ENCODE measurements at regions not wholly inside any gene's neighbourhood (a gene's known extent, or its start where the extent isn't known, plus 50 kb on each side); places are given as distances from the start of the nearest gene placed in this dataset.

DNA sequence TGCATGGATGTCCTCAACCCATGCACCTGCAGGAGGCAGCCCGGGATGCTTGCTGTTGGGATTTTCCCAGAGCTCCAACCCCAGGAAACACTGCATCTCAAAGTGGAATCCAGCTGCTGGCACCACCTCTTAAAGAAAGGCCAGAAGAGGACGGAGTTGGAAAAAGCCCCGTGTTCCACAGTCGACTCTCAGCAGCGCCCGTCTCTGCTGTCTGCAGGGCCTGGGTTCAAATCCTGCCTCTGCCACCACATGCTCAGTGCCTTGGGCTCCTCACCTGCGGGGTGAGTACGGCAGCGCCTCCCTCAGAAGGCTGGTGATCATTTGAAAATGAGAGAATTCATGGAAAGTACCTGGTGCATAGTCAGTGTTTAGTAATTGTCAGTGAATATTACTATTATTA is 65.6 kb upstream of the ZNF716 start:
- no peak for TF ChIP-seq CHD2 (IDR thresholded peaks at IDR 0.05; ENCODE audit: low read length)
- TF ChIP-seq YY1 (IDR thresholded peaks at IDR 0.05; ENCODE audit: low read depth, low read length) = no peak
- TF ChIP-seq EZH2 (IDR thresholded peaks at IDR 0.05; ENCODE audit: low read depth, low read length, severe bottlenecking) = no peak
- TF ChIP-seq, protein P1, sequence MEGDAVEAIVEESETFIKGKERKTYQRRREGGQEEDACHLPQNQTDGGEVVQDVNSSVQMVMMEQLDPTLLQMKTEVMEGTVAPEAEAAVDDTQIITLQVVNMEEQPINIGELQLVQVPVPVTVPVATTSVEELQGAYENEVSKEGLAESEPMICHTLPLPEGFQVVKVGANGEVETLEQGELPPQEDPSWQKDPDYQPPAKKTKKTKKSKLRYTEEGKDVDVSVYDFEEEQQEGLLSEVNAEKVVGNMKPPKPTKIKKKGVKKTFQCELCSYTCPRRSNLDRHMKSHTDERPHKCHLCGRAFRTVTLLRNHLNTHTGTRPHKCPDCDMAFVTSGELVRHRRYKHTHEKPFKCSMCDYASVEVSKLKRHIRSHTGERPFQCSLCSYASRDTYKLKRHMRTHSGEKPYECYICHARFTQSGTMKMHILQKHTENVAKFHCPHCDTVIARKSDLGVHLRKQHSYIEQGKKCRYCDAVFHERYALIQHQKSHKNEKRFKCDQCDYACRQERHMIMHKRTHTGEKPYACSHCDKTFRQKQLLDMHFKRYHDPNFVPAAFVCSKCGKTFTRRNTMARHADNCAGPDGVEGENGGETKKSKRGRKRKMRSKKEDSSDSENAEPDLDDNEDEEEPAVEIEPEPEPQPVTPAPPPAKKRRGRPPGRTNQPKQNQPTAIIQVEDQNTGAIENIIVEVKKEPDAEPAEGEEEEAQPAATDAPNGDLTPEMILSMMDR (IDR thresholded peaks at IDR 0.05; ENCODE audit: control extremely low read depth in 1 of 3, insufficient read depth in 1 of 3, low read depth in 1 of 3, low read length in 3 of 3) = no peak
- no peak for TF ChIP-seq POLR2AphosphoS5 (IDR thresholded peaks at IDR 0.05; ENCODE audit: low read depth, low read length)
- no peak for TF ChIP-seq POLR2A (IDR thresholded peaks at IDR 0.05; ENCODE audit: control extremely low read depth in 1 of 2, low read depth in 2 of 2, low read length in 2 of 2)
- no peak for TF ChIP-seq GTF2F1 (IDR thresholded peaks at IDR 0.05; ENCODE audit: borderline replicate concordance, low read depth, low read length)

Data from H1 (cell line).